Lower lobe of right lung (tissue), 2 donors: ENCODE measurements at regions not wholly inside any gene's neighbourhood (a gene's known extent, or its start where the extent isn't known, plus 50 kb on each side); places are given as distances from the start of the nearest gene placed in this dataset.

Source experiments
- ATAC-seq, 2 donors: fragments of 200-7000 bp; cut with Tn5 transposase; one replicate each; pipeline ENCODE4 v1.9.1; 2020 to 2022; ENCODE audit warnings: mild to moderate bottlenecking in 2 of 2, moderate library complexity in 2 of 2
- DNase-seq: peaks from one replicate; pipeline ENCODE4 v3.0.0-alpha.2; 2020
- H3K27ac ChIP-seq: fragments of 200-600 bp; one replicate; pipeline ENCODE4 v1.8.0; 2022
- H3K27me3 ChIP-seq: fragments of 200-600 bp; one replicate; pipeline ENCODE4 v1.8.0; 2022; ENCODE audit warnings: low read depth
- H3K36me3 ChIP-seq: fragments of 200-600 bp; one replicate; pipeline ENCODE4 v1.8.0; 2022; ENCODE audit warnings: mild to moderate bottlenecking
- H3K4me1 ChIP-seq: fragments of 200-600 bp; one replicate; pipeline ENCODE4 v1.8.0; 2022
- H3K4me3 ChIP-seq: fragments of 200-600 bp; one replicate; pipeline ENCODE4 v1.8.0; 2022; ENCODE audit warnings: mild to moderate bottlenecking
- H3K9me3 ChIP-seq: fragments of 200-600 bp; one replicate; pipeline ENCODE4 v1.8.0; 2022
- intact Hi-C: fragments of 100-400 bp; cut with DNase I; formaldehyde crosslinking; loops from one replicate; pipeline ENCODE4 v1.11.0; 2022
- TF ChIP-seq, protein P1 (sequence below): fragments of 200-600 bp; IDR thresholded peaks from one replicate; pipeline ENCODE4 v1.8.0; 2022; ENCODE audit warnings: antibody characterized with exemption, mild to moderate bottlenecking
- donor health status: DM: no; HTN: yes; CAD: no; lungs with severe emphysema.

DNA sequence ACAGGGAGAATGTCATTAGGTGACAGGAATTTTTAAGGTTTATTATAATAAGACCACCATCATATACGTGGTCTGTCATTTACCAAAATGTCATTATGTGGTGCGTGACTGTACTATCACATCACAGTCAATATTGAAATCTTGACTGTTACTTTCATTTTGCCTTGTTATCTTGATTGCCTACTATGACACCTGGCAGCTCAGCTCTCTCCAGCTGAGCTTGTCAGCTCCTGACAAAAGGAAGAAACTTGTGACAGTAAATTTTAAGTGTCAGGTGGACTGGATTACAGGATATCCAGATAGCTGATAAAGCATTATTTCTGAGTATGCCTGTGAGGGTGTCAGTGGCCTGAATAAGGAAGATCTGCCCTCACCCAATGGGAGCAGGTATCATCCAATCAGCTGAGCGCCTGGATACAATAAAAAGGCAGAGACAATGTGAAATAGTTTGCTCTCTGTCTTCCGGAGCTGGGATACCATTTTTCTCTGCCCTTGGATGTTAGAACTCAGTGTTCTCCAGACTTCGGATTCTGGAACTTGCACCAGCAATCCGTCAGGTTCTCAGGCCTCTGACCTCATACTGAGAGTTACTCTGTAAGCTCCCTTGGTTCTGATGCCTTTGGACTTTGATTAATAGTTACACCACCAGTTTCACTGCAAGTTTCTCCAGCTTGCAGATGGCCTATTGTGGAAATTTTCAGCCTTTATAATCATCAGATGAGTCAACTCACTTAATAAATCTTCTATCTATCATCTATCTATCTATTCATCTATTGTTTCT lies 1454.7 kb upstream of the IGFBP7 start:
- no peaks in the 10 kb centered on the region for H3K9me3 ChIP-seq
- DNase-seq (no peak), ATAC-seq (no peak)
- no peak overlapping the region for H3K4me3 ChIP-seq
- H3K4me1 ChIP-seq: no peaks in the 10 kb centered on the region
- H3K27me3 ChIP-seq: no peaks in the 10 kb centered on the region
- TF ChIP-seq, protein P1, sequence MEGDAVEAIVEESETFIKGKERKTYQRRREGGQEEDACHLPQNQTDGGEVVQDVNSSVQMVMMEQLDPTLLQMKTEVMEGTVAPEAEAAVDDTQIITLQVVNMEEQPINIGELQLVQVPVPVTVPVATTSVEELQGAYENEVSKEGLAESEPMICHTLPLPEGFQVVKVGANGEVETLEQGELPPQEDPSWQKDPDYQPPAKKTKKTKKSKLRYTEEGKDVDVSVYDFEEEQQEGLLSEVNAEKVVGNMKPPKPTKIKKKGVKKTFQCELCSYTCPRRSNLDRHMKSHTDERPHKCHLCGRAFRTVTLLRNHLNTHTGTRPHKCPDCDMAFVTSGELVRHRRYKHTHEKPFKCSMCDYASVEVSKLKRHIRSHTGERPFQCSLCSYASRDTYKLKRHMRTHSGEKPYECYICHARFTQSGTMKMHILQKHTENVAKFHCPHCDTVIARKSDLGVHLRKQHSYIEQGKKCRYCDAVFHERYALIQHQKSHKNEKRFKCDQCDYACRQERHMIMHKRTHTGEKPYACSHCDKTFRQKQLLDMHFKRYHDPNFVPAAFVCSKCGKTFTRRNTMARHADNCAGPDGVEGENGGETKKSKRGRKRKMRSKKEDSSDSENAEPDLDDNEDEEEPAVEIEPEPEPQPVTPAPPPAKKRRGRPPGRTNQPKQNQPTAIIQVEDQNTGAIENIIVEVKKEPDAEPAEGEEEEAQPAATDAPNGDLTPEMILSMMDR: no peak
- intact Hi-C loops: no loop called here
- H3K36me3 ChIP-seq: no peaks in the 10 kb centered on the region
- H3K27ac ChIP-seq: no peak overlapping the region

DNA sequence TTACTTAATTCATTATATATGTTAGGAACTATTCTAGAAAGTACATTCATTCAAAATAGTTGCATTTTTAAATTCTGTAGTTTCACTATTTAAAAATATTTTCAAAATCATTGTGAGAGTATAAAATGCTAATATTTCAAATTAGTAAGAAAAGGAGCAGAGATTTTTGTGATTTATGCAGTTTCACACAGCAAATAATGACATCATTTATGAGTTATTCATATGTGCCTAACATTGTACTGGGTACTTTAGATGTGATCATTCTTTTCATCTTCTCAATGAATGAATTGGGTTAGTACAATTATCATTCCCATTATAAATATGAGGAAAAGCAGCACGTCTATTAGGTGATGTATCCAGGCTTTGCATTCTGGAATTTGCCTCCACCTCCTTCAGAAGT lies 1451.0 kb upstream of the IGFBP7 start:
- H3K4me1 ChIP-seq: no peaks in the 10 kb centered on the region
- intact Hi-C loops: no loop called here
- H3K27ac ChIP-seq: no peak overlapping the region
- DNase-seq (no peak), ATAC-seq (no peak)
- H3K9me3 ChIP-seq: no peaks in the 10 kb centered on the region
- no peaks in the 10 kb centered on the region for H3K27me3 ChIP-seq
- no peak overlapping the region for H3K4me3 ChIP-seq
- TF ChIP-seq, protein P1: no peak
- no peaks in the 10 kb centered on the region for H3K36me3 ChIP-seq

DNA sequence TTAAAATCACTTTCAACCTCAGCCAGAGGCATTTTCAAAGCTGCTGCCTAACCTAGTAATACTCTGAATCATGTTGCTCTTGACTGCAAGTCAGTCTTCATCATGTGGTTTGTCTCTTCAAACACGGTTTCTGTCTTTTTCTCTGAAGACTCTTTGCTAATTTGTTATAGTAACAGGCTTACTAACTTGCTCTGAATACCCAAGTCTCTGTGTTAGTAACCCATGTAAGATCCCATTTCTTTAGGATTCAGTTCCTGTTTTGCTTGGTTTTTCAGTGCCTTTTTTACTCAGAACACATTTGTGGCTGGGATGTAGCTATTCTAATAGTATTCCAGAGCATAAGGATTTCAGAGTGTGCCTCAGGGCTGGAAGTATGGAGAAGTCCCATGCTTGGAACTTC lies 1450.6 kb upstream of the IGFBP7 start:
- no peak overlapping the region for H3K27ac ChIP-seq
- H3K9me3 ChIP-seq: no peaks in the 10 kb centered on the region
- no peak for ATAC-seq
- TF ChIP-seq, protein P1: no peak
- intact Hi-C loops: no loop called here
- H3K36me3 ChIP-seq: no peaks in the 10 kb centered on the region
- no peaks in the 10 kb centered on the region for H3K4me1 ChIP-seq
- DNase-seq: no peak
- H3K27me3 ChIP-seq: no peaks in the 10 kb centered on the region
- no peak overlapping the region for H3K4me3 ChIP-seq

DNA sequence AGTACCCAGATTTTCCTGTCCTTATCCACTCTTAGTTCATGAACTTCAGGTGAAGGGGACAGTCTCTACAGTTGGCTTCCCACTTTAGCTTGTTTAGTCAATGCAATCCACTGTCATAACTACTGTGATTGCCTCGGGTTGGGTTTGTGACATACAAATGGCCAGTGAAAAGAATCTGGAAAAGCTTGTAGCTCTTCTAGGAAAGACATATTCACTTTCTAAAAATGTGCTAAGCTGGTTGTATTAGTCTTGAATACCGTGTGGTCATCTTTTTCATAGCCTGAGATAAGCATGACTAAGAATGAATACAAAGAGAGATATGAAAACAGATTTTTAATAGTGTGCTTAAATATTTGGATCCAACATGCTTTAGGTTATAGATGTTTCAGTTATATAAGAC lies 1443.5 kb upstream of the IGFBP7 start:
- H3K4me1 ChIP-seq: no peaks in the 10 kb centered on the region
- no peak overlapping the region for H3K27ac ChIP-seq
- intact Hi-C loops: no loop called here
- TF ChIP-seq, protein P1: no peak
- no peak for DNase-seq
- no peaks in the 10 kb centered on the region for H3K9me3 ChIP-seq
- no peak overlapping the region for H3K4me3 ChIP-seq
- no peak for ATAC-seq
- no peaks in the 10 kb centered on the region for H3K36me3 ChIP-seq
- no peaks in the 10 kb centered on the region for H3K27me3 ChIP-seq

DNA sequence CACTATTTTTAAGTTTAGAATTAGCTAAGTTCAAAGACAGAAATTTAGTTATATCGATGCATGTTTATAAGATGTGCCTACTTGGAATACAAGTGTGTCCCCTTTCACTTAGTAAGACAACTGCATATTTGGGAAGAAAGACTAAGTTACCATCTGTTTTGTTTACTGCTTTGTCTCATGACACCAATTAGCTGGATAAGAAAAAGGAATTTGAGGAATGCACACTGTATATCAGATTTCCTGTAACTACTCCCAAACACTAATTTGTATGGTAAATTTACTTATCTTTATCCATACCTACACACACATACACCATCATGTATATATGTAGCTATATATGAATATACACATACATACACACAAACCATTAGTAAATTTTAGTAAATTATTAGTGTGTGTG lies 1442.8 kb upstream of the IGFBP7 start:
- TF ChIP-seq, protein P1: no peak
- no peaks in the 10 kb centered on the region for H3K27me3 ChIP-seq
- no peak for ATAC-seq
- H3K4me1 ChIP-seq: no peaks in the 10 kb centered on the region
- H3K27ac ChIP-seq: no peak overlapping the region
- DNase-seq: no peak
- intact Hi-C loops: no loop called here
- no peaks in the 10 kb centered on the region for H3K9me3 ChIP-seq
- H3K36me3 ChIP-seq: no peaks in the 10 kb centered on the region
- no peak overlapping the region for H3K4me3 ChIP-seq
